Tibial nerve (tissue), 4 donors: ENCODE measurements at regions not wholly inside any gene's neighbourhood (a gene's known extent, or its start where the extent isn't known, plus 50 kb on each side); places are given as distances from the start of the nearest gene placed in this dataset.
"Not testable (repeated sequence)": the region's sequence is repeated elsewhere in the genome, so short reads cannot be mapped to it uniquely, and the experiment has no call there.

Experiments used
- DNase-seq, 2 donors: peaks; one replicate each; pipeline ENCODE4 v3.0.0-alpha.2; 2019; ENCODE audit warnings: low spot score in 2 of 2
- H3K27ac ChIP-seq, 4 donors: fragments of 200-600 bp; sonication (generic) in 3 of 4; one replicate each; pipeline ENCODE4 v1.5.1; 2017 to 2019; ENCODE audit warnings: mild to moderate bottlenecking in 1 of 4
- H3K27me3 ChIP-seq, 2 donors: fragments of 200-600 bp; sonication (generic) in 1 of 2; one replicate each; pipeline versions ENCODE4 v1.5.1 to v1.6.0; 2017 to 2019
- H3K36me3 ChIP-seq, 3 donors: fragments of 200-600 bp; sonication (generic); one replicate each; pipeline ENCODE4 v1.5.1; 2018 to 2019
- H3K4me1 ChIP-seq, 4 donors: fragments of 200-600 bp; sonication (generic) in 3 of 4; one replicate each; pipeline ENCODE4 v1.5.1; 2017 to 2019
- H3K4me3 ChIP-seq, 4 donors: fragments of 200-600 bp; sonication (generic) in 3 of 4; one replicate each; pipeline ENCODE4 v1.5.1; 2017 to 2019; ENCODE audit warnings: mild to moderate bottlenecking in 1 of 4, moderate library complexity in 1 of 4
- H3K9me3 ChIP-seq, 4 donors: fragments of 200-600 bp; sonication (generic) in 3 of 4; one replicate each; pipeline ENCODE4 v1.5.1; 2017 to 2019
- CTCF ChIP-seq, 5 experiments: fragments of 200-600 bp in 3 of 5; fragments of 450-650 bp in 2 of 5; sonication (generic) in 3 of 5; IDR thresholded peaks; one replicate each; pipeline ENCODE4 v1.5.1; 2016 to 2019; ENCODE audit warnings: antibody characterized with exemption in 5 of 5, mild to moderate bottlenecking in 3 of 5, moderate library complexity in 2 of 5
- EP300 ChIP-seq, 2 donors: sonication (generic); formaldehyde crosslinking; IDR thresholded peaks; one replicate each; pipeline ENCODE4 v1.6.1; 2017; ENCODE audit warnings: antibody characterized with exemption in 2 of 2, mild to moderate bottlenecking in 1 of 2
- POLR2A ChIP-seq, 2 donors: fragments of 450-650 bp; IDR thresholded peaks; one replicate each; pipeline ENCODE4 v1.6.1; 2017; ENCODE audit warnings: antibody characterized with exemption in 2 of 2, mild to moderate bottlenecking in 2 of 2, moderate library complexity in 2 of 2
- WGBS, 2 donors: methylation state at CpG; one replicate each; pipeline ENCODE4 v1.1.5; 2018; 5-methylcytosine and 5-hydroxymethylcytosine counted together

GRCh38 chr7:89837515-89837914 lies 316.8 kb upstream of the STEAP1 start:
- H3K27me3 ChIP-seq, result no peaks in the 10 kb centered on the region
- TF ChIP-seq EP300 (IDR thresholded peaks at IDR 0.05), result no peak
- no peak for TF ChIP-seq CTCF (IDR thresholded peaks at IDR 0.05)
- no peak for TF ChIP-seq POLR2A (IDR thresholded peaks at IDR 0.05)
- no peak overlapping the region for H3K4me3 ChIP-seq
- 5 to 23% methylated on average over 1 of the region's 1 CpG for WGBS, 2 donors
- H3K4me1 ChIP-seq, result no peaks in the 10 kb centered on the region
- DNase-seq, result no peak
- no peak overlapping the region for H3K27ac ChIP-seq
- H3K9me3 ChIP-seq, result no peaks in the 10 kb centered on the region
- no peaks in the 10 kb centered on the region for H3K36me3 ChIP-seq

- Histone ChIP-seq H3K36me3 (no peaks in the 10 kb centered on the region), H3K27ac (no peak overlapping the region), H3K4me3 (no peak overlapping the region), H3K27me3 (no peaks in the 10 kb centered on the region), H3K9me3 (no peaks in the 10 kb centered on the region), H3K4me1 (no peaks in the 10 kb centered on the region)
- DNase-seq, result no peak
- WGBS, 2 donors, result 76 to 79% methylated on average over 3 of the region's 3 CpGs
- no peak for TF ChIP-seq POLR2A (IDR thresholded peaks at IDR 0.05)
- TF ChIP-seq CTCF (IDR thresholded peaks at IDR 0.05), result no peak
- no peak for TF ChIP-seq EP300 (IDR thresholded peaks at IDR 0.05)
Observed at GRCh38 chr7:89839329-89839728, 314.9 kb upstream of the STEAP1 start.

GRCh38 chr7:89845952-89846351 lies 308.3 kb upstream of the STEAP1 start:
- Histone ChIP-seq H3K27ac (no peak overlapping the region), H3K4me1 (no peaks in the 10 kb centered on the region), H3K27me3 (no peaks in the 10 kb centered on the region), H3K36me3 (no peaks in the 10 kb centered on the region), H3K9me3 (no peaks in the 10 kb centered on the region), H3K4me3 (no peak overlapping the region)
- WGBS, 2 donors, result 78 to 84% methylated on average over 2 of the region's 2 CpGs
- TF ChIP-seq EP300 (IDR thresholded peaks at IDR 0.05), result no peak
- DNase-seq, result no peak

- no peak for DNase-seq
- H3K9me3 ChIP-seq, result no peaks in the 10 kb centered on the region
- H3K27me3 ChIP-seq, result no peaks in the 10 kb centered on the region
- 51 to 52% methylated on average over 4 of the region's 4 CpGs for WGBS, 2 donors
- H3K27ac ChIP-seq, result no peak overlapping the region
- H3K4me3 ChIP-seq, result no peak overlapping the region
- no peaks in the 10 kb centered on the region for H3K4me1 ChIP-seq
- no peak for TF ChIP-seq EP300 (IDR thresholded peaks at IDR 0.05)
- no peak for TF ChIP-seq CTCF (IDR thresholded peaks at IDR 0.05)
- no peak for TF ChIP-seq POLR2A (IDR thresholded peaks at IDR 0.05)
- H3K36me3 ChIP-seq, result no peaks in the 10 kb centered on the region
Observed at GRCh38 chr7:89849052-89849451, 305.2 kb upstream of the STEAP1 start.

GRCh38 chr7:89857053-89857452 lies 297.2 kb upstream of the STEAP1 start:
- H3K27ac ChIP-seq, H3K27me3 ChIP-seq, H3K4me3 ChIP-seq, DNase-seq, H3K4me1 ChIP-seq, H3K36me3 ChIP-seq: not testable (repeated sequence)
- peaks cover 0 to 24% (median 0%) of the 10 kb centered on the region in 4 donors for H3K9me3 ChIP-seq

- no peak for DNase-seq
- TF ChIP-seq CTCF (IDR thresholded peaks at IDR 0.05) (no peak), EP300 (IDR thresholded peaks at IDR 0.05) (no peak)
- Histone ChIP-seq H3K27me3 (no peaks in the 10 kb centered on the region), H3K9me3 (peaks cover 0 to 24% (median 0%) of the 10 kb centered on the region in 4 donors), H3K4me1 (no peaks in the 10 kb centered on the region), H3K4me3 (no peak overlapping the region), H3K36me3 (no peaks in the 10 kb centered on the region), H3K27ac (no peak overlapping the region)
- WGBS, 2 donors, result 68 to 100% methylated on average over 1 of the region's 1 CpG
Observed at GRCh38 chr7:89857767-89858166, 296.5 kb upstream of the STEAP1 start.
